ENCODE measurements at regions not wholly inside any gene's neighbourhood (a gene's known extent, or its start where the extent isn't known, plus 50 kb on each side); places are given as distances from the start of the nearest gene placed in this dataset.

- H3K36me3 Mint-ChIP-seq, result no peaks in the 10 kb centered on the region
- Histone ChIP-seq H3K4me1 (ENCODE audit: insufficient read depth, low read length) (no peaks in the 10 kb centered on the region), H3K27me3 (ENCODE audit: insufficient read depth, low read length, poor library complexity, severe bottlenecking) (no peaks in the 10 kb centered on the region), H3K27ac (ENCODE audit: low read depth, low read length) (no peak overlapping the region), H3K4me3 (ENCODE audit: low read length) (no peak overlapping the region), H3K36me3 (ENCODE audit: insufficient read depth, low read length) (no peaks in the 10 kb centered on the region), H3K9me3 (ENCODE audit: low read length) (no peaks in the 10 kb centered on the region)
- peaks cover 0 to under 1% (median 0%) of the 10 kb centered on the region in 5 donors for H3K9me3 Mint-ChIP-seq
- H3K27ac Mint-ChIP-seq, result no peak overlapping the region
- H3K4me1 Mint-ChIP-seq, result no peaks in the 10 kb centered on the region
- no peak for DNase-seq
- no peak overlapping the region for H3K4me3 Mint-ChIP-seq
- H3K27me3 Mint-ChIP-seq, result peaks cover 1 to 10% of the 10 kb centered on the region in 2 donors
- ChIA-PET CTCF (no interaction called here), POLR2A (no interaction called here)
These were observed 441.1 kb downstream of the RPS24 start for GRCh38 chr10:78474743-78475142.

GRCh38 chr10:78475437-78475836 lies 441.8 kb downstream of the RPS24 start:
- Histone ChIP-seq H3K4me1 (ENCODE audit: insufficient read depth, low read length) (no peaks in the 10 kb centered on the region), H3K36me3 (ENCODE audit: insufficient read depth, low read length) (no peaks in the 10 kb centered on the region), H3K9me3 (ENCODE audit: low read length) (no peaks in the 10 kb centered on the region), H3K27ac (ENCODE audit: low read depth, low read length) (no peak overlapping the region), H3K27me3 (ENCODE audit: insufficient read depth, low read length, poor library complexity, severe bottlenecking) (no peaks in the 10 kb centered on the region), H3K4me3 (ENCODE audit: low read length) (no peak overlapping the region)
- no peak overlapping the region for H3K4me3 Mint-ChIP-seq
- peak overlapping the region in 1 of 8 donors; percentile 29 for H3K27ac Mint-ChIP-seq
- no peaks in the 10 kb centered on the region for H3K9me3 Mint-ChIP-seq
- H3K36me3 Mint-ChIP-seq, result no peaks in the 10 kb centered on the region
- ChIA-PET POLR2A (no interaction called here), CTCF (no interaction called here)
- peaks cover 1 to 10% of the 10 kb centered on the region in 2 donors for H3K27me3 Mint-ChIP-seq
- no peaks in the 10 kb centered on the region for H3K4me1 Mint-ChIP-seq
- DNase-seq, result no peak

GRCh38 chr10:78476156-78476555 lies 442.5 kb downstream of the RPS24 start:
- H3K4me3 Mint-ChIP-seq, result no peak overlapping the region
- H3K27me3 Mint-ChIP-seq, result peaks cover 1 to 10% of the 10 kb centered on the region in 2 donors
- CTCF ChIA-PET, result no interaction called here
- no peaks in the 10 kb centered on the region for H3K4me1 Mint-ChIP-seq
- H3K9me3 Mint-ChIP-seq, result no peaks in the 10 kb centered on the region
- POLR2A ChIA-PET, result no interaction called here
- Histone ChIP-seq H3K27me3 (ENCODE audit: insufficient read depth, low read length, poor library complexity, severe bottlenecking) (no peaks in the 10 kb centered on the region), H3K4me1 (ENCODE audit: insufficient read depth, low read length) (no peaks in the 10 kb centered on the region), H3K4me3 (ENCODE audit: low read length) (no peak overlapping the region), H3K9me3 (ENCODE audit: low read length) (no peaks in the 10 kb centered on the region), H3K27ac (ENCODE audit: low read depth, low read length) (no peak overlapping the region), H3K36me3 (ENCODE audit: insufficient read depth, low read length) (no peaks in the 10 kb centered on the region)
- no peak for DNase-seq
- no peaks in the 10 kb centered on the region for H3K36me3 Mint-ChIP-seq
- H3K27ac Mint-ChIP-seq, result no peak overlapping the region

- H3K36me3 ChIP-seq (ENCODE audit: insufficient read depth, low read length), result no peaks in the 10 kb centered on the region
- no peaks in the 10 kb centered on the region for H3K4me1 ChIP-seq (ENCODE audit: insufficient read depth, low read length)
- H3K4me3 Mint-ChIP-seq, result no peak overlapping the region
- no peak for DNase-seq
- H3K36me3 Mint-ChIP-seq, result no peaks in the 10 kb centered on the region
- ChIA-PET POLR2A (no interaction called here), CTCF (no interaction called here)
- no peaks in the 10 kb centered on the region for H3K27me3 ChIP-seq (ENCODE audit: insufficient read depth, low read length, poor library complexity, severe bottlenecking)
- no peaks in the 10 kb centered on the region for H3K4me1 Mint-ChIP-seq
- H3K27ac Mint-ChIP-seq, result no peak overlapping the region
- H3K27me3 Mint-ChIP-seq, result peaks cover 1 to 10% of the 10 kb centered on the region in 2 donors
- H3K9me3 Mint-ChIP-seq, result no peaks in the 10 kb centered on the region
- no peak overlapping the region for H3K4me3 ChIP-seq (ENCODE audit: low read length)
- H3K9me3 ChIP-seq (ENCODE audit: low read length), result no peaks in the 10 kb centered on the region
- no peak overlapping the region for H3K27ac ChIP-seq (ENCODE audit: low read depth, low read length)
These were observed 443.2 kb downstream of the RPS24 start for GRCh38 chr10:78476844-78477243.

- POLR2A ChIA-PET, result no interaction called here
- CTCF ChIA-PET, result no interaction called here
These were observed 445.3 kb downstream of the RPS24 start for GRCh38 chr10:78478919-78479318.

GRCh38 chr10:78479467-78479866 lies 445.8 kb downstream of the RPS24 start:
- POLR2A ChIA-PET, result no interaction called here

More at GRCh38 chr10:78478919-78479318, 445.3 kb downstream of the RPS24 start:
- no peaks in the 10 kb centered on the region for H3K4me1 Mint-ChIP-seq
- H3K4me3 Mint-ChIP-seq, result no peak overlapping the region
- no peaks in the 10 kb centered on the region for H3K9me3 ChIP-seq (ENCODE audit: low read length)
- no peaks in the 10 kb centered on the region for H3K27me3 ChIP-seq (ENCODE audit: insufficient read depth, low read length, poor library complexity, severe bottlenecking)
- H3K27ac Mint-ChIP-seq, result no peak overlapping the region
- no peaks in the 10 kb centered on the region for H3K4me1 ChIP-seq (ENCODE audit: insufficient read depth, low read length)
- no peaks in the 10 kb centered on the region for H3K36me3 ChIP-seq (ENCODE audit: insufficient read depth, low read length)
- H3K27ac ChIP-seq (ENCODE audit: low read depth, low read length), result no peak overlapping the region
- no peak overlapping the region for H3K4me3 ChIP-seq (ENCODE audit: low read length)
- H3K9me3 Mint-ChIP-seq, result no peaks in the 10 kb centered on the region
- DNase-seq, result no peak
- no peaks in the 10 kb centered on the region for H3K36me3 Mint-ChIP-seq
- H3K27me3 Mint-ChIP-seq, result peaks cover 0 to 10% of the 10 kb centered on the region in 2 donors

GRCh38 chr10:78481842-78482241 lies 448.2 kb downstream of the RPS24 start:
- no peaks in the 10 kb centered on the region for H3K36me3 Mint-ChIP-seq
- Histone ChIP-seq H3K27ac (ENCODE audit: low read depth, low read length) (no peak overlapping the region), H3K27me3 (ENCODE audit: insufficient read depth, low read length, poor library complexity, severe bottlenecking) (no peaks in the 10 kb centered on the region), H3K4me3 (ENCODE audit: low read length) (no peak overlapping the region), H3K4me1 (ENCODE audit: insufficient read depth, low read length) (no peaks in the 10 kb centered on the region), H3K36me3 (ENCODE audit: insufficient read depth, low read length) (no peaks in the 10 kb centered on the region), H3K9me3 (ENCODE audit: low read length) (no peaks in the 10 kb centered on the region)
- no peaks in the 10 kb centered on the region for H3K9me3 Mint-ChIP-seq
- POLR2A ChIA-PET, result no interaction called here
- H3K27ac Mint-ChIP-seq, result no peak overlapping the region
- CTCF ChIA-PET, result no interaction called here
- peaks cover 6 to 13% of the 10 kb centered on the region in 2 donors for H3K27me3 Mint-ChIP-seq
- no peaks in the 10 kb centered on the region for H3K4me1 Mint-ChIP-seq
- no peak overlapping the region for H3K4me3 Mint-ChIP-seq
- DNase-seq, result no peak

More at GRCh38 chr10:78479467-78479866, 445.8 kb downstream of the RPS24 start:
- H3K27me3 ChIP-seq (ENCODE audit: insufficient read depth, low read length, poor library complexity, severe bottlenecking), result no peaks in the 10 kb centered on the region
- no peak overlapping the region for H3K4me3 Mint-ChIP-seq
- no peak overlapping the region for H3K27ac ChIP-seq (ENCODE audit: low read depth, low read length)
- no peaks in the 10 kb centered on the region for H3K36me3 ChIP-seq (ENCODE audit: insufficient read depth, low read length)
- CTCF ChIA-PET, result no interaction called here
- H3K4me1 ChIP-seq (ENCODE audit: insufficient read depth, low read length), result no peaks in the 10 kb centered on the region
- H3K4me1 Mint-ChIP-seq, result no peaks in the 10 kb centered on the region
- no peak overlapping the region for H3K4me3 ChIP-seq (ENCODE audit: low read length)
- no peak for DNase-seq
- H3K27me3 Mint-ChIP-seq, result peaks cover 0 to 11% of the 10 kb centered on the region in 2 donors
- no peaks in the 10 kb centered on the region for H3K9me3 Mint-ChIP-seq
- no peak overlapping the region for H3K27ac Mint-ChIP-seq
- no peaks in the 10 kb centered on the region for H3K36me3 Mint-ChIP-seq
- no peaks in the 10 kb centered on the region for H3K9me3 ChIP-seq (ENCODE audit: low read length)

- CTCF ChIA-PET, result no interaction called here
- H3K36me3 Mint-ChIP-seq, result no peaks in the 10 kb centered on the region
- H3K4me3 ChIP-seq (ENCODE audit: low read length), result no peak overlapping the region
- peaks cover 8 to 18% of the 10 kb centered on the region in 2 donors for H3K27me3 Mint-ChIP-seq
- H3K9me3 ChIP-seq (ENCODE audit: low read length), result no peaks in the 10 kb centered on the region
- POLR2A ChIA-PET, result no interaction called here
- no peak overlapping the region for H3K27ac ChIP-seq (ENCODE audit: low read depth, low read length)
- no peaks in the 10 kb centered on the region for H3K36me3 ChIP-seq (ENCODE audit: insufficient read depth, low read length)
- H3K27ac Mint-ChIP-seq, result no peak overlapping the region
- H3K27me3 ChIP-seq (ENCODE audit: insufficient read depth, low read length, poor library complexity, severe bottlenecking), result no peaks in the 10 kb centered on the region
- H3K4me3 Mint-ChIP-seq, result no peak overlapping the region
- no peak for DNase-seq
- H3K4me1 Mint-ChIP-seq, result no peaks in the 10 kb centered on the region
- peaks cover 0 to under 1% (median 0%) of the 10 kb centered on the region in 5 donors for H3K9me3 Mint-ChIP-seq
- H3K4me1 ChIP-seq (ENCODE audit: insufficient read depth, low read length), result no peaks in the 10 kb centered on the region
These were observed 450.0 kb downstream of the RPS24 start for GRCh38 chr10:78483641-78484040.

GRCh38 chr10:78489034-78489433 lies 455.4 kb downstream of the RPS24 start:
- no peak overlapping the region for H3K27ac ChIP-seq (ENCODE audit: low read depth, low read length)
- no peaks in the 10 kb centered on the region for H3K4me1 Mint-ChIP-seq
- POLR2A ChIA-PET, result no interaction called here

More at GRCh38 chr10:78489034-78489433, 455.4 kb downstream of the RPS24 start:
- peaks cover 0 to 3% (median 0%) of the 10 kb centered on the region in 3 donors for H3K36me3 Mint-ChIP-seq
- peaks cover 15 to 26% (median 19%) of the 10 kb centered on the region in 5 donors for H3K9me3 Mint-ChIP-seq
- Histone ChIP-seq H3K36me3 (ENCODE audit: insufficient read depth, low read length) (no peaks in the 10 kb centered on the region), H3K27me3 (ENCODE audit: insufficient read depth, low read length, poor library complexity, severe bottlenecking) (no peaks in the 10 kb centered on the region), H3K9me3 (ENCODE audit: low read length) (no peaks in the 10 kb centered on the region), H3K4me3 (ENCODE audit: low read length) (no peak overlapping the region), H3K4me1 (ENCODE audit: insufficient read depth, low read length) (no peaks in the 10 kb centered on the region)
- H3K4me3 Mint-ChIP-seq, result no peak overlapping the region
- H3K27me3 Mint-ChIP-seq, result peaks cover 15 to 52% of the 10 kb centered on the region in 2 donors
- CTCF ChIA-PET, result no interaction called here
- no peak for DNase-seq
- H3K27ac Mint-ChIP-seq, result no peak overlapping the region

Measured in CD8-positive, alpha-beta memory T cell (primary cell).